GM19468 (cell line): ENCODE measurements at regions not wholly inside any gene's neighbourhood (a gene's known extent, or its start where the extent isn't known, plus 50 kb on each side); places are given as distances from the start of the nearest gene placed in this dataset.
"Not testable (repeated sequence)": the region's sequence is repeated elsewhere in the genome, so short reads cannot be mapped to it uniquely, and the experiment has no call there.

Source experiments
- ATAC-seq: cut with Tn5 transposase; IDR thresholded peaks from one replicate; pipeline ENCODE4 v1.9.1; 2021; ENCODE audit warnings: mild to moderate bottlenecking, moderate library complexity, moderate number of reproducible peaks; ENCODE audit not compliant: unreplicated experiment; ENCODE audit errors: extremely low read depth

DNA sequence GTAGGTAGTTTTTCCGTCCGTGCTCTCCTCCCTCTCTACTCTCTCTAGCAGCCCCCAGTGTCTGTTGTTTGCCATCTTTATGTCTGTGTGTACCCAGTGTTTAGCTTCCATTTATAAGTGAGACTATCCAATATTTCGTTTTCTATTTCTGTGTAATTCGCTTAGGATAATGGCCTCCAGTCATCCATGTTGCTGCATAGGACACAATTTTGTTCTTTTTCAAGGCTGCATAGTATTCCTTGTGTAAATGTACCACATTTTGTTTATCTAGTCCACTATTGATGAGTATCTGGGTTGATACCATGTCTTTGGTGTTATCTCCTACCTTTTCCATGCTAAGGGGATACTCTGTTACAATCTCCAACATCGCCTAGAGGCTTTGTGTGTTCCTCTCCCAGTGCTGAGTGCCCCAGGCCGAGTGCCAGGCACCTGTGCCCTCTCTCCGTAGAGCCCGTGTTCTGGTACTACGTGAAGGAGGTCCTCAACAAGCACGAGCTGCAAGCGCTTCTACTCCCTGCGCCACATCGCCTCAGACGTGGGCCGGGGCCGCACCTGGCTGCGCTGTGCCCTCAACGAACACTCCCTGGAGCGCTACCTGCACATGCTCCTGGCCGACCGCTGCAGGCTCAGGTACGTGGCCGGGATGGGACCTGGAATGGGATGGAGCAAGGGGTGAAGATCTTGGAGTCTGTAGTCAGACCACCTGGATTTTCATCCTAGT, 51.0 kb downstream of the NPIPB11 start:
- not testable (repeated sequence) for ATAC-seq

DNA sequence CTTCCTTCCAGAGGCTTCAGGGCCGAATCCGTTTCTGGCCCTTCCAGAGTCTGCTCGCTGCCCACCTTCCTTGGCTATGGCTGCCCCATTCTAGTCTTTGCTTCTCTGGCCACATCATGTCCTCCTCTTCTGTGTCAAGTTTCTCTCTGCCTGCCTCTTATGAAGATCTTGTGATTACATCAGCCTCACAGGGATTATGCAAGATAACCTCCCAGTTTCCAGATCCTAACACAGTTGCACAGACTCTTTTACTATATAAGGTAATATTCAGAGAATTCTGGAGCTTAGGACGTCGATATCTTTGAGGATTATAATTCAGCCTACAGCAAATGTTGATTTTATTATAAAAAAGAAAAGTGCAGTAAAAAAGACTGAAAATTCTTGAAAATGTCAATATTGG, 52.1 kb downstream of the NPIPB11 start:
- not testable (repeated sequence) for ATAC-seq

DNA sequence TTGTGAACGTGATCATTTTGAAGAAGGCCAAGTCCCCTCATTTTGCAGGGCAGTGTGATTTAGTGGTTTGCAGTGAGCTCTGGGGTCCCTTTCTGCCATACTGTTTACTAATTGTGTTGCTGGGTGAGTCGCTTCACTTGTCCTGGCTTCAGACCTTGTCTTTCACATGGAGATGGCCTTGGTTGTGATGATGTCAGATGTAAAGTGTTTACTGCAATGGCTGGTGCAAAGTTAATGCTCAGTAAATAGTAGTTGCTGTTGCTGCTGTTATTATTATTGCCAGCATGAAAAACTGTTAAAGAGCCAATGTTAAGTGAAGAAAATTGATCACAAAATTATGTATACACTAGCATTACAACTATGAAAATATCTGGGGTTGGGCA, 53.9 kb downstream of the NPIPB11 start:
- ATAC-seq, result not testable (repeated sequence)

DNA sequence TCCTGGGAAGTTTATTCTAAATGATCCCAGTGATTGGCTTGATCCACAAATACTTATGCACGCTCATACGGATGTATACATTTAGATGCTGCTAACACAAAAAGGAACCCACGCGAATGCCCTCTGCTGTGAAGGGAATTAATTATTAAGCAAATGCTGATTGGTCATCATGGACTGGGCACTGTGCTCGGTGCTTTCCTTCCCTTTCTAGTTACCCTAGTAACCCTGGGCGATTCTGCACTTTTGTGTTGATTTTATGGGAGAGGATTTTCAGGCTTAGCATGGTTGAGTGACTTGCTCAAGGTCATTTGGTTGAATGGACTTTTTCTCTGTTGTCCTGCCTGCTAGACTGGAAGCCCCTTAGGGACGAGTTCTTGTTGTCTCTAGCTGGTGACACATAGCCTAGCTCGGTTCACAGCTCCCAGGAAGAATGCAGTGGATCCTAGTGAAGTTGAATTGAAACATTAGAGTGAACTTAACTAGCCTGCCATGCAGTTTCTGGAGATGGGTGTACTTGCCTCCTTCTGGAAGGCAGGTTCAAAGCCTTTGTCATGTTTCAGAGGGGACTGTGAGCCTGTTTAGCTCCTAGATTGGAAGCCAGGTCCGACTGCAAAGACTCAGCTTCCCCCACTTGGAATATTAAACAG, 54.4 kb downstream of the NPIPB11 start:
- ATAC-seq, result not testable (repeated sequence)

DNA sequence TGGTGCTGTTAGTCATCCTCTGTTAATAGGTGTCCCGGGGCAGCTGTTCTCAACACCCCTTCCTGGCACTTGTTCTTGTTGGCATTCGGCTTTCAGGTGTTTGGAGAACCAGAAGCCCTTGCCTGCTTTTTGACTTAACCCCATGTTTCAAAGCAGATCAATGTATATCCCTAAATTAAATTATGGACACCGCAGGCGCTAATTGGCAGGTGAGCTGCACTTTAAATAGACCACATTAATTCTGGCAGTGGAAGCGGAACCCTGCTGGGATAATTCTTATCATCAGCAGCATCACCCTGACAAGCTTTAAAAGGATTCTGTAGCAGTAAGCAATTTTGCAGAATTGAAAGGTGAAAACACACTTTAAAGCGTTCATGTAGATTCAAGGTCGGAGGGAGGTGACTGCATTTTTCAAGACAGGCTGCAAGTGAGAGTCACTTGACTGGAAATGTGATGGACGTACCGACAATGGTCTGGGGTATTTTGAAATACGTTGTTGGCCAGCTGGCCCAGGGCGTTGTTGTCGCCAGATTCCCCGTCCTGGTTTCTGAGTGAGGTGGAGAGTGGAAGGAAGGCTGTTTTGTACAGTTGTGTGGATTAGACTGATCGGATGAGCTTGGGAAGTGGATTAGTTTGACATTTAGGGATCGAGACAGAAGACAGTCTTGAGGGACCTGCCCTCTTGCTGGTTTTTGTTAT, 55.1 kb downstream of the NPIPB11 start:
- ATAC-seq, result not testable (repeated sequence)

DNA sequence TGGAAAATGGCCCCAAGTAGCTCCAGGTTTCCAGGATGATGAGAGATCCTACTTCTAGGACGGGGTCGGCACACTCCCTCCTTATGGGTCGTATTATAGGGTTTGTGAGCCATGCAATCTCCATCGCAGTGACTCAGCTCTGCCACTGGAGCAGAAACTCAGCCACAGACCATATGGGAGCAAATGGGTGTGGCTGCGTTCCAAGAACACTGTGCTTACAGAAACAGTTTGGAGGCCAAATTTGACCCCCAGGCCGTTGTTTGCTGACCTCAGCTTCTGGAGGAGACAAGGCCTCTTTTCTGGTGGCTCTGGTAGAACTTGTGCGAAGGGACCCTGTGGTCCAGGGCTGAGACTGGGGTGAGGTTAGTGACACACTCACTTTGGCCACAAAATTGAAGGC, 56.5 kb downstream of the NPIPB11 start:
- ATAC-seq, result not testable (repeated sequence)

DNA sequence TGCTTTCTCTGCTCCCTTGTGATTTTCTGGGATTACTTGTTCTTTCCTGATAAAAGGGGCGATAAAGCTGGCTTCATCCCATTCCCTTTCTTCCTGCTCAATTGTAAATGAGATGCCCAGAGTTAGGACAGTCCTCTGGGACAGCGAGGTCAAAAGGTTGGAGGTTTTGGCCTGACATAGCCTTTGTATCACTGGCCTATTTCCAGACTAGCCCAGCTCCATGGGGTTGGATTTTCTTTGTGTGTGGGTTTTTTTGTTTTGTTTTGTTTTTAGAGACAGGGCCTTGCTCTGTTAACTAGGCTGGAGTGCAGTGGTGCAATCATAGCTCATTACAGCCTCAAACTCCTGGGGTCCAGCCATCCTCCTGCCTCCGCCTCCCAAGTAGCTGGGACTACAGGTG, 57.8 kb downstream of the NPIPB11 start:
- ATAC-seq, result not testable (repeated sequence)

DNA sequence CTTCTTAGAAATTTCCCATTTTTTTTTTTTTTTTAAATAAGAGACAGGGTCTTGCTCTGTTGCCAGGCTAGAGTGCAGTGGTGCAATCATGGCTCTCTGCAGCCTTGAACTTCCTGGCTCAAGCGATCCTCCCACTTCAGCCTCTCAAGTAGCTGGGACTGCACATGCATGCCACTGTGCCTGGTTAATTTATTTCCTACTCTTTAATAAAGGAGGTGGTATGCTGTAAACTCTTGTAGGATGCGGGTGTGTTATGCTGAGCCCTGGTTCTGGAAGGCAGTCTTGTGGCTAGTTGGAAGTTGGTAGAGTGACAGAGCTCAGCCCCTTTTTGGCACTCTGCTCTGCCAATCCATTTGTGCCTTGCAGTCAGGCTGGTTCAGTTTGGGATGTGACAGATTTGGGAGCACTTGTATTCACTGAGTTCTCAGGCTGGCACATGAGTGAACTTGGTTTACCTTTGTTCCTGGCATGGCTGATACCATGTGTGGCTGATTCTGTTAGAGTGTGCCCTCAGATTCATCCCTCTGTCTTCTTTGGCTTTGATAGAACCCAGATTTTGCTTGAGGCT, 58.3 kb downstream of the NPIPB11 start:
- ATAC-seq, result not testable (repeated sequence)

DNA sequence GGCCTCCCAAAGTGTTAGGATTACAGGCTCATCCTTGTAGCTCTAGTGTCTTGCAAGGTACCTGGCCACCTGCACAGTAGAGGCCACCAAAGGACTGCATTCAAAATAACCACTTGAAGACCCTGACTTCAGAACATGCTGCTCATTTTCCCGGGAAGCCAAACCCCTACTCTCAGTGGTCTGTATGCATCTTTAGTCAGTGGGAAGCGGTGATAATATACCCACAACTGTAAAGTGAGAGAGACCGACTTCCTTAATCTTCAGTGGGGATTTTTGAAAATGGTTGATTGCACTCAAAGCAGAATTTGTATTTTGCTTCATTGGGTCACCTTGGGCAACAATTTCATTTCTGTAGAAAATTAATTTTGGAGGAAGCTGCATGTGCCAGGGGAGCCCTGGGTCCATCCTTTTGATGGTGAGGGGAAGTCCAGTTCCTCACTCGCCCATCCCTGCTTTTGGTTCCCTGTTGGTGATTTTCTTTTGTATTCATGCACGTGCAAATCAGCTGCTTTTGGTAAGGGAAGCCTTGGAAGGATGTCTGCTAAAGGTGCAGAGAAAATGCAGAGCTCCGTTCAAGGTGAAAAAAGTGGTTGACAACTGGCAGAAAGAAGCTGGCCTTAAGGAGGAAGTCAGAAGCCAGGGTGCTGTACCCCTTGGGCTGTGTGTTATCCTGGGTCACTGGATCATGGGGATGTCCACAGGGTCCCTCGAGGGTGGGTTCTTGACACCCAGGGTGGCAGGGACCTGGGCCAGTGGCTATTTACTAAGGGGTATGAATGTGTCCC, 59.5 kb downstream of the NPIPB11 start:
- ATAC-seq, result not testable (repeated sequence)

DNA sequence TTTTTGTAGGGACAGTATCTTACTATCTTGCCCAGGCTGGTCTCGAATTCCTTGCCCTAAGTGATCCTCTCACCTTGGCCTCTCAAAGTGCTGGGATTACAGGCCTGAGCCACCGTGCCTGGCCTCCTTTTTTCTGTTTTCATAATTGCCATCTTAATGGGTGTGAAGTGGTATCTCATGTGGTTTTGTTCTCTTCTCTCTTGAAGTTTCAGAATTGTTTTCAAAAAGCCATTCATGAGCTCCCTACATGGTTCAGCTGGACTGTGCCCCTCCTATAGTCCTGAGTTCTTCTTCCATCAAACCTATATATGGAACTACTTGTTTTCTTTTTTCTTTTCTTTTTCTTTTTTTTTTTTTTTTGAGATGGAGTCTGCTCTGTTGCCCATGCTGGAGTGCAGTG, 60.3 kb downstream of the NPIPB11 start:
- not testable (repeated sequence) for ATAC-seq

DNA sequence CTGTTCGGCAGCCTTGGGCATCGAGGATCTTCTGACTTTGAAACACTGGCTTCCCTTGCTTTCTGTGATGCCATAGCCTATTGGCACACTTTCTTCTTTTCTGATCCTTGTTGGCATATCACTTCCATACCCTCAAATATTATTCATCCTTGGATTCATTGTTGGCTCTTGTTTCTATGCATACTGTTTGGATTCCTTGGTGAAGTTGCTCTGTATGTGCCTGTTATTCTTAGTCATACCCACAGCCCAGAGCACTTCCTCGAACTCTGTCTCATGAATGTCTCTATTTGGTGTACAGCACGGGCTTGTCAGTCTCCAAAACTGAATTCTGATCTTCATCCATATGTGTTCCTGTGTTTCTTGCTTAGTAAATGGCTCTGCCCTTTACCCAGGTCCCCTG, 63.6 kb downstream of the NPIPB11 start:
- not testable (repeated sequence) for ATAC-seq

DNA sequence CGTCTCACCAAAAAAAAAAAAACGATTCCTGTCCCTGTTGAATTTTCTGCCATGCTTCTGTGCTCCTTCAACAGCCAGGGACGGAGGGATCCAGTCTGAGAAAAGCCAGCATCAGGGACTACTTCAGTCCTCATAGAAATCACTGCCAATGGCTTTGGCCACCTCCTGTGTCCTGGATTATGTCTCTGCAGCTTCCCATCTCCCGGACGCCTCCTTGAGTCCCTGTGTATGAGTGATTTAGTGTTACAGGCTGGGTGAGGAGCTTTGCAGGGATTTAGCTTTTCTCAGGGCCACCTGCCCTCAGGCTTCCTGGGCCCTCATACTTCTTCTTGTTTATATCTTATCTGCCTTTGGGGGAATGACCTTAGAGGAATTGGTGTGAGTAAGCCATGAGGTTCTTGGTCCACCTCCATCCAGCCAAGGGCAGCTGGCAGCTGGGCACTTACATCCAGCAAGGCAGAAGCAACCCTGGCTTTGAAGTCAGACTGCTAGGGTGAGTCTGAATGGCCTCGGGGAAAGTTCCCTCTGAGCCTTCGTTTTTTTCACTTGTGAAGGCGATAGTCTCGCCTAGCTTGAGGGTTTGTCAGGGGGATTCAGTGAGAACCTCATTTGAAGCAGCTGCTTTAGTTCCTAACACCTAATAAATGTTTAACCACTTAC, 65.6 kb downstream of the NPIPB11 start:
- ATAC-seq, result not testable (repeated sequence)

DNA sequence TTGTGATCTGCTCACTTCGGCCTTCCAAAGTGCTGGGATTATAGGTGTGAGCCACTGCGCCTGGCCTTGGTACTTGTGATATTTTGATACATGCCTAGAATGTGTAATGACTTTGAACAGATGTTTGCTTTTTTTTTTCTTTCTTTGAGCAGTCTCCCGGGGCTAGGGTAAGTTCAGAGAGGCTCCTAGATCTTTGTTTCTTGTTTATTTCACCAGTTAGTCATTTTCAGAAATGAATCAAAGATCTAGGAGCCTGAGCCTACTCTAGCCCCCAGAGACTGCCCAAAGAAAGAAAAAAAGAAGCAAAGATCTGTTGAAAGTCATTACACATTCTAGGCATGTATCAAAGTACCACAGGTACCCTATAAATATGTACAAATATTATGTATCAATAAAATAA, 66.3 kb downstream of the NPIPB11 start:
- ATAC-seq, result not testable (repeated sequence)

DNA sequence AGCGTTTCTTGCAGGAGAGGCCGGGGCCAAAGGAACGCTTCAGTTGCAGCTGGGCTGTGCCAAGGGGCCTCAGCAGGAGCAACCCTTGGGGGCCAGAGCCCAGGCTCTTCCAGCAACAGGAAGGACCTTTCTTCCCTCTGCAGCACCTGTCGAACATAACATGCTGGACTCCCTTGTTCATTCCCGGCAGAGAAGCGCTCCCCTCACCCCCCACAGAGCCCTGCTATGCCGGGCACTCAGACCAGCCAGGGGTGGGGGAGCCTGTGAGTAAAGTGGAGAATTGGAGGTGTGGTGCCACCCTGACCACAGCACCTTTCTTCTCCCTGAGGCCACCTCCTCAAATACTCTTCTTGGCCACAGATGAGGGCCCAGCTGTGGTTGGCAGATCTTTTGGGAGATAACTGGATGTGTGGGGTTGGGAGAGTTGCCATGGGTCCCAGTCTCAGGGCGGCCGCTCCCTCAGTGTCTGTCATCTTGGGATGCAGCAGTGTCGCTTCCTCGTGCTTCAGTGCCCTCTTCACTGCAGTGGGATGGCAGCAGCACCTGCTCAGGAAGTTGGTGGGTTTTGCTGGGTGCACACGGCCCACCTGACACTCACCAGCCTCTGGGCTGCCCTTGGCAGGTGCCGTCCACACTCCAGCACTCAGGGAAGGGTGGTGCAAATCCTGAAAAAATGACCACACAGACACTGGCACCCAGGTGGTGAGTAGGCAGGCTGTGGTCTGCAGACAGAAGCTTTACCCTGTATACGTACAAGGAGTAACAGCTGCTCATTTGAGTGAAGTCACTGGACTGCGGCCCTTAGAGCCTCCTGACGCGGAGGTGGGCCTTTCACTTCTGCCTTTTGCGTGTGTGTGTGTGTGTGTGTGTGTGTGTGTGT, 67.5 kb downstream of the NPIPB11 start:
- peak; percentile 81 for ATAC-seq

DNA sequence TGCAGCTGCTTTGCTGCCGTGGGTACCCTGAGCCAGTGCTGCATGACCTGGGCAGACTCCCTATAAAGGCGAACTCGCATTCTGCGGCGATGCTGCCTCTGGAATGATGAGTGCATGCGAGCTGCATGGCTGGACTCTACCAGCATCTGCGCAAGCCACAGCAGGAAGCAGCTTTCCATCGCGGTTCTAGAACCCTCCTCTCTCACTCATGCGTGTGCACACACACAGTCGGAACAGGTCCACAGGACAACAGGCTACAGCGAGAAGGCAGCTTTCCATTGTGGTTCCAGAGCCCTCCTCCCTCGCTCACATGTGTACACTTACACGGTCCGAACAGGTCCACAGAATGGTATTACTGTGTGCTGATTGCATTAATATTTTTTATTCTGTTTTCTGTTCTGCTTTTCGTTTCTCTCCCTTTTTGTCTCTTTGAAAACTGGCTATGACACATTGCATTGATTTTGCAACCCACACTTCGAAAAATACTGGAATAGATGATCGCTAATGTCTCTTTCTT, 69.1 kb downstream of the NPIPB11 start:
- ATAC-seq, result not testable (repeated sequence)

DNA sequence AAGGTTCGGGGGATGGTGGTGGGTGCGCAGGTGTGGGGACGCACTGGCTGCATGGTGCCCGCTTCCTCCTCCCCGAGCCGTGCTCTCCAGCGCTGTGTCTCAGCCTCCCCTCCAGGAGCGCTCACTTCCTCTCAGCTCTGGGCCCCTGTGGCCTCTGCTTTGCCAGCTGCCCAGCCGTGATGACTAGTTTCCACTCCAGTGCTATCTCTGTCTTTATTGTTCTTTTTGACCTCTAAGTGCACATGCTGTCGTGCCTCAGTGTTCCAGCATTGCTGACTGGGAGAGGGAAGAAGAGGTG, 71.0 kb downstream of the NPIPB11 start:
- ATAC-seq, result not testable (repeated sequence)

DNA sequence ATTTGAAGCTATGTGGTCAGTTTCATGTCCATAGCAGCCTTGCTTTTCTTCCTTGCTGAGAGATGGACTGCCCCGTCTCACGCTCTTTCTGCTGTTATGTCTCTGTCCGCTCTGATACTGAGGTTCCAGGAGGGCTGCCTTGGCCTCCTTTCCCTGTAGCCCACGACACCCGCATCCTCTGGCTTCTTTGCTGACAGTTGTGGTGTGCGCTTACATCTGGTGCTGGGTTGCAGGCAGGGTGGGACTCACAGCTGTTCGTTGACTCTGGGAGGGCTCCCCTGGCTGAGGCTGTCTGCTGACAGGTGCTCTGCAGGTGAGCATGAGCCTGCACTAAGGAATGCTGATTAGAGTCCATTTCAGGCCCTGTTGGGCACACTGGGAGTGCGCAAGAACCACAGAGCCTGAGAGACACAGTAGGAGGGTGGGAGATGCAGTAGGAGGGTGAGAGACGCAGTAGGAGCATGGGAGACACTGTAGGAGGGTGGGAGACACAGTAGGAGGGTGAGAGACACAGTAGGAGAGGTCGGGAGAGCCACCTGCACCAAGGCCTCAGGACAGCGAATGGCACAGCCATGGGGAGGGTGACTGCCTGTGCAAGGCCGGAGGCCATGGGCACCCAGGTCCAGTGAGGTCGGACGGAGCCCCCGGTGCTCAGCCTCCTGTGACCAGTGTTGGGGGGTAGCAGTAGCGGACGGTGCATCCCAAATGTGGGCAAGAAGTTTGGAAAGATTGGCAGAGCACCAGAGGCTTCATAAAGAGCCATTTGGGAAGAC, 71.5 kb downstream of the NPIPB11 start:
- not testable (repeated sequence) for ATAC-seq
